ENCODE measurements at regions not wholly inside any gene's neighbourhood (a gene's known extent, or its start where the extent isn't known, plus 50 kb on each side); places are given as distances from the start of the nearest gene placed in this dataset.
"Not testable (repeated sequence)": the region's sequence is repeated elsewhere in the genome, so short reads cannot be mapped to it uniquely, and the experiment has no call there.

- ATAC-seq (replicated peaks), result no peak
- Mint-ChIP-seq H3K36me3 (ENCODE audit: low read depth) (no peaks in the 10 kb centered on the region), H3K27ac (no peak overlapping the region), H3K9me3 (no peaks in the 10 kb centered on the region), H3K4me1 (no peaks in the 10 kb centered on the region), H3K4me3 (no peak overlapping the region), H3K27me3 (no peaks in the 10 kb centered on the region)
Measured at GRCh38 chr3:132084982-132085381, 50.2 kb upstream of the CPNE4 start.

- no peaks in the 10 kb centered on the region for H3K4me1 Mint-ChIP-seq
- no peak overlapping the region for H3K27ac Mint-ChIP-seq
- ATAC-seq (replicated peaks), result no peak
- H3K27me3 Mint-ChIP-seq, result peaks cover 5% of the 10 kb centered on the region
- no peak overlapping the region for H3K4me3 Mint-ChIP-seq
- no peaks in the 10 kb centered on the region for H3K36me3 Mint-ChIP-seq (ENCODE audit: low read depth)
- H3K9me3 Mint-ChIP-seq, result no peaks in the 10 kb centered on the region
Measured at GRCh38 chr3:132087356-132087755, 52.5 kb upstream of the CPNE4 start.

GRCh38 chr3:132088291-132088690, 53.5 kb upstream of the CPNE4 start:
- Mint-ChIP-seq H3K27ac (no peak overlapping the region), H3K27me3 (peaks cover 9% of the 10 kb centered on the region), H3K4me1 (no peaks in the 10 kb centered on the region), H3K9me3 (no peaks in the 10 kb centered on the region), H3K4me3 (no peak overlapping the region), H3K36me3 (ENCODE audit: low read depth) (no peaks in the 10 kb centered on the region)
- no peak for ATAC-seq (replicated peaks)

GRCh38 chr3:132090921-132091320, 56.1 kb upstream of the CPNE4 start:
- no peaks in the 10 kb centered on the region for H3K36me3 Mint-ChIP-seq (ENCODE audit: low read depth)
- H3K4me3 Mint-ChIP-seq, result no peak overlapping the region
- ATAC-seq (replicated peaks), result no peak
- H3K4me1 Mint-ChIP-seq, result no peaks in the 10 kb centered on the region
- no peaks in the 10 kb centered on the region for H3K9me3 Mint-ChIP-seq
- no peak overlapping the region for H3K27ac Mint-ChIP-seq
- H3K27me3 Mint-ChIP-seq, result peaks cover 12% of the 10 kb centered on the region

- ATAC-seq (replicated peaks), result no peak
- no peaks in the 10 kb centered on the region for H3K9me3 Mint-ChIP-seq
- no peak overlapping the region for H3K4me3 Mint-ChIP-seq
- no peaks in the 10 kb centered on the region for H3K27me3 Mint-ChIP-seq
- H3K27ac Mint-ChIP-seq, result no peak overlapping the region
- no peaks in the 10 kb centered on the region for H3K4me1 Mint-ChIP-seq
- no peaks in the 10 kb centered on the region for H3K36me3 Mint-ChIP-seq (ENCODE audit: low read depth)
Measured at GRCh38 chr3:132116601-132117000, 81.8 kb upstream of the CPNE4 start.

GRCh38 chr3:132117642-132118041, 82.8 kb upstream of the CPNE4 start:
- Mint-ChIP-seq H3K27ac (no peak overlapping the region), H3K4me1 (no peaks in the 10 kb centered on the region), H3K36me3 (ENCODE audit: low read depth) (no peaks in the 10 kb centered on the region), H3K27me3 (peaks cover 5% of the 10 kb centered on the region), H3K4me3 (no peak overlapping the region), H3K9me3 (no peaks in the 10 kb centered on the region)
- no peak for ATAC-seq (replicated peaks)

GRCh38 chr3:132119531-132119930, 84.7 kb upstream of the CPNE4 start:
- Mint-ChIP-seq H3K36me3 (ENCODE audit: low read depth) (no peaks in the 10 kb centered on the region), H3K4me1 (no peaks in the 10 kb centered on the region), H3K27me3 (peaks cover 6% of the 10 kb centered on the region), H3K9me3 (no peaks in the 10 kb centered on the region), H3K4me3 (no peak overlapping the region), H3K27ac (no peak overlapping the region)
- no peak for ATAC-seq (replicated peaks)

GRCh38 chr3:132124096-132124495, 89.3 kb upstream of the CPNE4 start:
- H3K27ac Mint-ChIP-seq, result no peak overlapping the region
- H3K4me3 Mint-ChIP-seq, result no peak overlapping the region
- no peaks in the 10 kb centered on the region for H3K9me3 Mint-ChIP-seq
- no peaks in the 10 kb centered on the region for H3K4me1 Mint-ChIP-seq
- H3K36me3 Mint-ChIP-seq (ENCODE audit: low read depth), result no peaks in the 10 kb centered on the region
- ATAC-seq (replicated peaks), result no peak
- peaks cover 6% of the 10 kb centered on the region for H3K27me3 Mint-ChIP-seq

GRCh38 chr3:132124651-132125284, 90.0 kb upstream of the CPNE4 start:
- no peak overlapping the region for H3K27ac Mint-ChIP-seq
- H3K27me3 Mint-ChIP-seq, result peaks cover 6% of the 10 kb centered on the region
- no peak for ATAC-seq (replicated peaks)
- H3K4me1 Mint-ChIP-seq, result no peaks in the 10 kb centered on the region
- no peak overlapping the region for H3K4me3 Mint-ChIP-seq
- H3K9me3 Mint-ChIP-seq, result no peaks in the 10 kb centered on the region
- no peaks in the 10 kb centered on the region for H3K36me3 Mint-ChIP-seq (ENCODE audit: low read depth)

- Mint-ChIP-seq H3K9me3 (peaks cover 3% of the 10 kb centered on the region), H3K27me3 (peaks cover 21% of the 10 kb centered on the region), H3K36me3 (ENCODE audit: low read depth) (no peaks in the 10 kb centered on the region), H3K4me3 (no peak overlapping the region), H3K27ac (no peak overlapping the region), H3K4me1 (no peaks in the 10 kb centered on the region)
- ATAC-seq (replicated peaks), result no peak
Measured at GRCh38 chr3:132134611-132135010, 99.8 kb upstream of the CPNE4 start.

- no peak overlapping the region for H3K27ac Mint-ChIP-seq
- peaks cover 3% of the 10 kb centered on the region for H3K9me3 Mint-ChIP-seq
- H3K36me3 Mint-ChIP-seq (ENCODE audit: low read depth), result no peaks in the 10 kb centered on the region
- H3K4me3 Mint-ChIP-seq, result no peak overlapping the region
- no peaks in the 10 kb centered on the region for H3K4me1 Mint-ChIP-seq
- ATAC-seq (replicated peaks), result no peak
- H3K27me3 Mint-ChIP-seq, result peaks cover 21% of the 10 kb centered on the region
Measured at GRCh38 chr3:132135628-132136333, 101.0 kb upstream of the CPNE4 start.

- H3K9me3 Mint-ChIP-seq, result peaks cover 3% of the 10 kb centered on the region
- no peak overlapping the region for H3K27ac Mint-ChIP-seq
- no peak for ATAC-seq (replicated peaks)
- H3K27me3 Mint-ChIP-seq, result peaks cover 21% of the 10 kb centered on the region
- H3K4me1 Mint-ChIP-seq, result no peaks in the 10 kb centered on the region
- no peaks in the 10 kb centered on the region for H3K36me3 Mint-ChIP-seq (ENCODE audit: low read depth)
- H3K4me3 Mint-ChIP-seq, result no peak overlapping the region
Measured at GRCh38 chr3:132136334-132136716, 101.5 kb upstream of the CPNE4 start.

- not testable (repeated sequence) for H3K9me3 Mint-ChIP-seq; H3K4me3 Mint-ChIP-seq; H3K36me3 Mint-ChIP-seq (ENCODE audit: low read depth); H3K4me1 Mint-ChIP-seq; H3K27ac Mint-ChIP-seq; ATAC-seq (replicated peaks)
- peaks cover 21% of the 10 kb centered on the region for H3K27me3 Mint-ChIP-seq
Measured at GRCh38 chr3:132136902-132137301, 102.1 kb upstream of the CPNE4 start.

- no peaks in the 10 kb centered on the region for H3K27me3 Mint-ChIP-seq
- H3K27ac Mint-ChIP-seq, result no peak overlapping the region
- no peak for ATAC-seq (replicated peaks)
- H3K36me3 Mint-ChIP-seq (ENCODE audit: low read depth), result no peaks in the 10 kb centered on the region
- H3K4me3 Mint-ChIP-seq, result no peak overlapping the region
- no peaks in the 10 kb centered on the region for H3K9me3 Mint-ChIP-seq
- H3K4me1 Mint-ChIP-seq, result no peaks in the 10 kb centered on the region
Measured at GRCh38 chr3:132145833-132146232, 111.0 kb upstream of the CPNE4 start.

- no peaks in the 10 kb centered on the region for H3K36me3 Mint-ChIP-seq (ENCODE audit: low read depth)
- no peak overlapping the region for H3K4me3 Mint-ChIP-seq
- ATAC-seq (replicated peaks), result no peak
- peaks cover 15% of the 10 kb centered on the region for H3K27me3 Mint-ChIP-seq
- no peaks in the 10 kb centered on the region for H3K9me3 Mint-ChIP-seq
- no peak overlapping the region for H3K27ac Mint-ChIP-seq
- H3K4me1 Mint-ChIP-seq, result no peaks in the 10 kb centered on the region
Measured at GRCh38 chr3:132154619-132155018, 119.8 kb upstream of the CPNE4 start.

All from activated T-helper 17 cell treated with anti-CD3 and anti-CD28 coated beads, Interleukin-2, amount 50 U/mL, for 72 hours (primary cell).